ENCODE measurements at regions not wholly inside any gene's neighbourhood (a gene's known extent, or its start where the extent isn't known, plus 50 kb on each side); places are given as distances from the start of the nearest gene placed in this dataset.

- no peaks in the 10 kb centered on the region for H3K9me3 ChIP-seq (ENCODE audit: control insufficient read depth in 2 of 2, low read length in 2 of 2)
- no peak overlapping the region for H3K27ac ChIP-seq (ENCODE audit: low read length)
- H3K27me3 ChIP-seq (ENCODE audit: control insufficient read depth in 1 of 2, insufficient read depth in 2 of 2, low read length in 2 of 2), result peaks cover 9 to 12% of the 10 kb centered on the region in 2 donors
- H3K4me1 ChIP-seq (ENCODE audit: control insufficient read depth, insufficient read depth, low read length), result no peaks in the 10 kb centered on the region
- H3K36me3 ChIP-seq (ENCODE audit: control insufficient read depth in 2 of 2, insufficient read depth in 2 of 2, low read length in 2 of 2), result no peaks in the 10 kb centered on the region
- H3K4me3 ChIP-seq (ENCODE audit: low read length in 2 of 2), result no peak overlapping the region
- H3K9ac ChIP-seq (ENCODE audit: low read length in 2 of 2), result no peak overlapping the region
Measured at GRCh38 chr10:128545216-128545615, 419.0 kb upstream of the MKI67 start.

- Histone ChIP-seq H3K4me3 (ENCODE audit: low read length in 2 of 2) (no peak overlapping the region), H3K9me3 (ENCODE audit: control insufficient read depth in 2 of 2, low read length in 2 of 2) (no peaks in the 10 kb centered on the region), H3K36me3 (ENCODE audit: control insufficient read depth in 2 of 2, insufficient read depth in 2 of 2, low read length in 2 of 2) (no peaks in the 10 kb centered on the region), H3K27ac (ENCODE audit: low read length) (no peak overlapping the region), H3K27me3 (ENCODE audit: control insufficient read depth in 1 of 2, insufficient read depth in 2 of 2, low read length in 2 of 2) (peaks cover 0 to 2% of the 10 kb centered on the region in 2 donors), H3K4me1 (ENCODE audit: control insufficient read depth, insufficient read depth, low read length) (no peaks in the 10 kb centered on the region), H3K9ac (ENCODE audit: low read length in 2 of 2) (no peak overlapping the region)
Measured at GRCh38 chr10:128546651-128547165, 420.5 kb upstream of the MKI67 start.

GRCh38 chr10:128549101-128549608 is 422.9 kb upstream of the MKI67 start:
- Histone ChIP-seq H3K9ac (ENCODE audit: low read length in 2 of 2) (no peak overlapping the region), H3K27me3 (ENCODE audit: control insufficient read depth in 1 of 2, insufficient read depth in 2 of 2, low read length in 2 of 2) (no peaks in the 10 kb centered on the region), H3K36me3 (ENCODE audit: control insufficient read depth in 2 of 2, insufficient read depth in 2 of 2, low read length in 2 of 2) (no peaks in the 10 kb centered on the region), H3K27ac (ENCODE audit: low read length) (no peak overlapping the region), H3K9me3 (ENCODE audit: control insufficient read depth in 2 of 2, low read length in 2 of 2) (no peaks in the 10 kb centered on the region), H3K4me1 (ENCODE audit: control insufficient read depth, insufficient read depth, low read length) (no peaks in the 10 kb centered on the region), H3K4me3 (ENCODE audit: low read length in 2 of 2) (no peak overlapping the region)

GRCh38 chr10:128550045-128550444 is 423.8 kb upstream of the MKI67 start:
- Histone ChIP-seq H3K27me3 (ENCODE audit: control insufficient read depth in 1 of 2, insufficient read depth in 2 of 2, low read length in 2 of 2) (no peaks in the 10 kb centered on the region), H3K9me3 (ENCODE audit: control insufficient read depth in 2 of 2, low read length in 2 of 2) (no peaks in the 10 kb centered on the region), H3K4me1 (ENCODE audit: control insufficient read depth, insufficient read depth, low read length) (no peaks in the 10 kb centered on the region), H3K9ac (ENCODE audit: low read length in 2 of 2) (no peak overlapping the region), H3K36me3 (ENCODE audit: control insufficient read depth in 2 of 2, insufficient read depth in 2 of 2, low read length in 2 of 2) (no peaks in the 10 kb centered on the region), H3K27ac (ENCODE audit: low read length) (no peak overlapping the region), H3K4me3 (ENCODE audit: low read length in 2 of 2) (no peak overlapping the region)

GRCh38 chr10:128551475-128551874 is 425.3 kb upstream of the MKI67 start:
- H3K4me3 ChIP-seq (ENCODE audit: low read length in 2 of 2), result no peak overlapping the region
- no peaks in the 10 kb centered on the region for H3K4me1 ChIP-seq (ENCODE audit: control insufficient read depth, insufficient read depth, low read length)
- no peak overlapping the region for H3K27ac ChIP-seq (ENCODE audit: low read length)
- H3K36me3 ChIP-seq (ENCODE audit: control insufficient read depth in 2 of 2, insufficient read depth in 2 of 2, low read length in 2 of 2), result no peaks in the 10 kb centered on the region
- H3K9ac ChIP-seq (ENCODE audit: low read length in 2 of 2), result no peak overlapping the region
- H3K9me3 ChIP-seq (ENCODE audit: control insufficient read depth in 2 of 2, low read length in 2 of 2), result no peaks in the 10 kb centered on the region
- H3K27me3 ChIP-seq (ENCODE audit: control insufficient read depth in 1 of 2, insufficient read depth in 2 of 2, low read length in 2 of 2), result peaks cover 0 to 2% of the 10 kb centered on the region in 2 donors

GRCh38 chr10:128553755-128554154 is 427.5 kb upstream of the MKI67 start:
- no peaks in the 10 kb centered on the region for H3K9me3 ChIP-seq (ENCODE audit: control insufficient read depth in 2 of 2, low read length in 2 of 2)
- H3K36me3 ChIP-seq (ENCODE audit: control insufficient read depth in 2 of 2, insufficient read depth in 2 of 2, low read length in 2 of 2), result no peaks in the 10 kb centered on the region
- H3K4me3 ChIP-seq (ENCODE audit: low read length in 2 of 2), result no peak overlapping the region
- no peak overlapping the region for H3K9ac ChIP-seq (ENCODE audit: low read length in 2 of 2)
- H3K4me1 ChIP-seq (ENCODE audit: control insufficient read depth, insufficient read depth, low read length), result no peaks in the 10 kb centered on the region
- peaks cover 0 to 2% of the 10 kb centered on the region in 2 donors for H3K27me3 ChIP-seq (ENCODE audit: control insufficient read depth in 1 of 2, insufficient read depth in 2 of 2, low read length in 2 of 2)
- no peak overlapping the region for H3K27ac ChIP-seq (ENCODE audit: low read length)

- no peak overlapping the region for H3K27ac ChIP-seq (ENCODE audit: low read length)
Measured at GRCh38 chr10:128556182-128557110, 430.2 kb upstream of the MKI67 start.

GRCh38 chr10:128557149-128557710 is 431.0 kb upstream of the MKI67 start:
- H3K4me3 ChIP-seq (ENCODE audit: low read length in 2 of 2), result no peak overlapping the region
- H3K27ac ChIP-seq (ENCODE audit: low read length), result no peak overlapping the region
- no peaks in the 10 kb centered on the region for H3K36me3 ChIP-seq (ENCODE audit: control insufficient read depth in 2 of 2, insufficient read depth in 2 of 2, low read length in 2 of 2)
- H3K4me1 ChIP-seq (ENCODE audit: control insufficient read depth, insufficient read depth, low read length), result no peaks in the 10 kb centered on the region
- H3K9me3 ChIP-seq (ENCODE audit: control insufficient read depth in 2 of 2, low read length in 2 of 2), result peaks cover 0 to 2% of the 10 kb centered on the region in 2 donors
- H3K9ac ChIP-seq (ENCODE audit: low read length in 2 of 2), result no peak overlapping the region
- peaks cover 0 to 2% of the 10 kb centered on the region in 2 donors for H3K27me3 ChIP-seq (ENCODE audit: control insufficient read depth in 1 of 2, insufficient read depth in 2 of 2, low read length in 2 of 2)

More at GRCh38 chr10:128556182-128557110, 430.2 kb upstream of the MKI67 start:
- no peaks in the 10 kb centered on the region for H3K9me3 ChIP-seq (ENCODE audit: control insufficient read depth in 2 of 2, low read length in 2 of 2)
- H3K4me3 ChIP-seq (ENCODE audit: low read length in 2 of 2), result no peak overlapping the region
- H3K27me3 ChIP-seq (ENCODE audit: control insufficient read depth in 1 of 2, insufficient read depth in 2 of 2, low read length in 2 of 2), result peaks cover 0 to 2% of the 10 kb centered on the region in 2 donors
- H3K9ac ChIP-seq (ENCODE audit: low read length in 2 of 2), result no peak overlapping the region
- H3K4me1 ChIP-seq (ENCODE audit: control insufficient read depth, insufficient read depth, low read length), result no peaks in the 10 kb centered on the region
- no peaks in the 10 kb centered on the region for H3K36me3 ChIP-seq (ENCODE audit: control insufficient read depth in 2 of 2, insufficient read depth in 2 of 2, low read length in 2 of 2)

- Histone ChIP-seq H3K27me3 (ENCODE audit: control insufficient read depth in 1 of 2, insufficient read depth in 2 of 2, low read length in 2 of 2) (peaks cover 0 to 2% of the 10 kb centered on the region in 2 donors), H3K27ac (ENCODE audit: low read length) (no peak overlapping the region), H3K9me3 (ENCODE audit: control insufficient read depth in 2 of 2, low read length in 2 of 2) (peaks cover 4 to 6% of the 10 kb centered on the region in 2 donors), H3K4me1 (ENCODE audit: control insufficient read depth, insufficient read depth, low read length) (no peaks in the 10 kb centered on the region), H3K4me3 (ENCODE audit: low read length in 2 of 2) (no peak overlapping the region), H3K9ac (ENCODE audit: low read length in 2 of 2) (no peak overlapping the region), H3K36me3 (ENCODE audit: control insufficient read depth in 2 of 2, insufficient read depth in 2 of 2, low read length in 2 of 2) (no peaks in the 10 kb centered on the region)
Measured at GRCh38 chr10:128560406-128560805, 434.2 kb upstream of the MKI67 start.

DNA sequence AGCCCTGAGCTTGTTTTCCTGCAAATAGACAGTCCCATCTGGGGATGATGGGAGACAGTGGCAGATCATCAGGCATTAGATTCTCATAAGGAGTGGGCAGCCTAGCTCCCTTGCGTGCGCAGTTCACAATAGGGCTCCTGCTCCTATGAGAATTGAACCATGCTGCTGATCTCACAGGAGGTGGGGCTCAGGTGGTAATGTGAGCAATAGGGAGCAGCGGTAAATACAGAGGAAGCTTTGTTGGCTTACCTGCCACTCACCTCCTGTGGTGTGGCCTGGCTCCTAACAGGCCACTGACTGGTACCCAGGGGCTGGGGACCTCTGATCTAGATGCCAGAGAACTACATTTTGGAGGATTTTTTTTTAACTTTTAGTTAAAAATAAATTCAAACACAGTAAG is 434.8 kb upstream of the MKI67 start:
- H3K27ac ChIP-seq (ENCODE audit: low read length), result no peak overlapping the region
- H3K36me3 ChIP-seq (ENCODE audit: control insufficient read depth in 2 of 2, insufficient read depth in 2 of 2, low read length in 2 of 2), result no peaks in the 10 kb centered on the region
- no peak overlapping the region for H3K4me3 ChIP-seq (ENCODE audit: low read length in 2 of 2)
- no peaks in the 10 kb centered on the region for H3K27me3 ChIP-seq (ENCODE audit: control insufficient read depth in 1 of 2, insufficient read depth in 2 of 2, low read length in 2 of 2)
- H3K4me1 ChIP-seq (ENCODE audit: control insufficient read depth, insufficient read depth, low read length), result no peaks in the 10 kb centered on the region
- H3K9ac ChIP-seq (ENCODE audit: low read length in 2 of 2), result no peak overlapping the region
- H3K9me3 ChIP-seq (ENCODE audit: control insufficient read depth in 2 of 2, low read length in 2 of 2), result peaks cover 4 to 6% of the 10 kb centered on the region in 2 donors
